Adrenal gland (tissue), 9 donors: ENCODE measurements at regions not wholly inside any gene's neighbourhood (a gene's known extent, or its start where the extent isn't known, plus 50 kb on each side); places are given as distances from the start of the nearest gene placed in this dataset.

ENCODE experiments used
- DNase-seq, 7 donors: peaks; one replicate each; pipeline ENCODE4 v3.0.0-alpha.2; 2019 to 2020
- H3K27ac ChIP-seq, 5 donors: fragments of 200-600 bp; sonication (generic) in 4 of 5; 1 replicate in 3 of 5; 2 replicates in 2 of 5; pipeline versions ENCODE4 v1.5.1 to v1.8.0; 2016 to 2020; ENCODE audit warnings: mild to moderate bottlenecking in 1 of 5
- H3K27me3 ChIP-seq: fragments of 200-600 bp; 2 replicates; pipeline ENCODE4 v1.8.0; 2021
- H3K36me3 ChIP-seq, 2 donors: fragments of 200-600 bp; replicated peaks in 1 of 2; 1 replicate in 1 of 2; 2 replicates in 1 of 2; pipeline versions ENCODE4 v1.5.1 to v1.8.0; 2018 to 2022
- H3K4me1 ChIP-seq, 2 donors: fragments of 200-600 bp; replicated peaks in 1 of 2; 1 replicate in 1 of 2; 2 replicates in 1 of 2; pipeline versions ENCODE4 v1.5.1 to v1.8.0; 2018 to 2021
- H3K4me3 ChIP-seq, 4 donors: fragments of 200-600 bp; sonication (generic) in 3 of 4; one replicate each; pipeline ENCODE4 v1.5.1; 2016 to 2018
- H3K9me3 ChIP-seq, 3 donors: fragments of 200-600 bp; sonication (generic) in 1 of 3; replicated peaks in 1 of 3; 1 replicate in 2 of 3; 2 replicates in 1 of 3; pipeline versions ENCODE4 v1.5.1 to v1.8.0; 2016 to 2021
- CTCF ChIP-seq, 6 experiments: fragments of 450-650 bp in 4 of 6; fragments of 200-600 bp in 2 of 6; sonication (generic) in 1 of 6; IDR thresholded peaks; 1 replicate in 5 of 6; 2 replicates in 1 of 6; pipeline versions ENCODE4 v1.5.1 to v1.8.0; 2016 to 2021; ENCODE audit warnings: antibody characterized with exemption in 6 of 6, mild to moderate bottlenecking in 2 of 6, moderate library complexity in 1 of 6
- POLR2A ChIP-seq, 2 donors: fragments of 450-650 bp; IDR thresholded peaks; one replicate each; pipeline ENCODE4 v1.6.1; 2017; ENCODE audit warnings: antibody characterized with exemption in 2 of 2, mild to moderate bottlenecking in 2 of 2, moderate library complexity in 1 of 2
- WGBS, 4 donors: extraction: QIAGEN DNeasy Blood & Tissue Kit in 2 of 4; methylation state at CpG; one replicate each; pipeline versions ENCODE4 v1.1.5 to v1.1.7; 2013 to 2017; 5-methylcytosine and 5-hydroxymethylcytosine counted together
- intact Hi-C, 2 donors: fragments of 100-400 bp; cut with DNase I; formaldehyde crosslinking; loops; one replicate each; pipeline versions ENCODE4 v1.14.1 to v1.15.0; 2022 to 2023
- donor health status: healthy with polysubstance abuse.
- donor health status: Bipolar disorder and iron deficiency.
- donor health status: DM: yes; HTN: yes; CAD: no.
- donor health status: DM: no; HTN: no; CAD: no.
- donor health status: DM: no; HTN: no; CAD: no.

DNA sequence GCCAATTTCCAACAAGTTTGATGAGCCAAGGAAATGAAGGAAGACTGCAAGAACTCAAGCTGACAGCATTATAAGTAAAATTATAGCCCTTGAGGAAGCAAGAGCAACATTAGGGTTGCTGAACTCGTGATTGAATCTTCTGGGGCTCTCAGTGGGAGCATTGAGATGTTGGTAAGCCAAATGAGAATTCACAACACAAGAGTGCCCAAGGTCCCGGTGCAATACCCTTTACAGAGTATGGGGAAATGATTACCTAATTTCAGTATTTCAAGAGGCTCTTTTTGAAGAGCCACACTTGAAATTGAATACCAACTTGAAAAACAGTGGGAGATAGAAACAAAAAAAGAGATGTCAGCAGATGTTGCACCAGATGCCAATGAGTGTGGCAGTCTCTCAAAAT, 554.5 kb downstream of the STK39 start:
- no peaks in the 10 kb centered on the region for H3K36me3 ChIP-seq
- no peak overlapping the region for H3K27ac ChIP-seq
- no peaks in the 10 kb centered on the region for H3K9me3 ChIP-seq
- 62 to 71% (median 69%) methylated on average over 2 of the region's 2 CpGs for WGBS, 4 donors
- no peak overlapping the region for H3K4me3 ChIP-seq
- TF ChIP-seq CTCF (IDR thresholded peaks at IDR 0.05) (no peak), POLR2A (IDR thresholded peaks at IDR 0.05) (no peak)
- intact Hi-C loops, result no loop called here
- no peak for DNase-seq
- no peaks in the 10 kb centered on the region for H3K27me3 ChIP-seq
- H3K4me1 ChIP-seq, result no peaks in the 10 kb centered on the region

DNA sequence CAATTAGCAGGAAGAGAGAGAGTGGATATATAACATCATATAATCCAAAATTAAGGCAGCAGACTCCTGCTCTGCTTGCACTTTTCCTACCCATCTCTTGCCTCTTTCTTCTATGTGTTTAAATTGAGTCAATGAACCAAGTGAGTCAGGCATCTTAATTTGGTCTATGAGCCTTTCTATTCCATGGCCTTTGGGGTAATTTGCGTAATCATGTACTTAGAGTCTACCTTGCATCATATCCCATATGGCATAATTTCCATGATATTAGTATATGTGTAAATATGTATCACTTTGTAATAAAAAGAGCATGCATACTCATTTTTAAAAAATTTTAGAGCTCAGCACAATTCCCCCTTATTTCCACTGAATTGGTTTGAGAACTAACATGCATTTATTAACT, 555.2 kb downstream of the STK39 start:
- TF ChIP-seq POLR2A (IDR thresholded peaks at IDR 0.05) (no peak), CTCF (IDR thresholded peaks at IDR 0.05) (no peak)
- Histone ChIP-seq H3K9me3 (no peaks in the 10 kb centered on the region), H3K27me3 (no peaks in the 10 kb centered on the region), H3K4me3 (no peak overlapping the region), H3K36me3 (no peaks in the 10 kb centered on the region), H3K27ac (no peak overlapping the region), H3K4me1 (no peaks in the 10 kb centered on the region)
- WGBS, 4 donors, result 91 to 100% (median 96%) methylated on average over 1 of the region's 1 CpG
- intact Hi-C loops, result no loop called here
- DNase-seq, result no peak

GRCh38 chr2:167689444-167689843, 558.0 kb downstream of the STK39 start:
- Histone ChIP-seq H3K27ac (no peak overlapping the region), H3K27me3 (no peaks in the 10 kb centered on the region), H3K9me3 (no peaks in the 10 kb centered on the region), H3K36me3 (no peaks in the 10 kb centered on the region), H3K4me1 (no peaks in the 10 kb centered on the region), H3K4me3 (no peak overlapping the region)
- DNase-seq, result no peak
- WGBS, 4 donors, result 78 to 88% (median 80%) methylated on average over 2 of the region's 2 CpGs
- intact Hi-C loops, result no loop called here
- TF ChIP-seq POLR2A (IDR thresholded peaks at IDR 0.05) (no peak), CTCF (IDR thresholded peaks at IDR 0.05) (no peak)

DNA sequence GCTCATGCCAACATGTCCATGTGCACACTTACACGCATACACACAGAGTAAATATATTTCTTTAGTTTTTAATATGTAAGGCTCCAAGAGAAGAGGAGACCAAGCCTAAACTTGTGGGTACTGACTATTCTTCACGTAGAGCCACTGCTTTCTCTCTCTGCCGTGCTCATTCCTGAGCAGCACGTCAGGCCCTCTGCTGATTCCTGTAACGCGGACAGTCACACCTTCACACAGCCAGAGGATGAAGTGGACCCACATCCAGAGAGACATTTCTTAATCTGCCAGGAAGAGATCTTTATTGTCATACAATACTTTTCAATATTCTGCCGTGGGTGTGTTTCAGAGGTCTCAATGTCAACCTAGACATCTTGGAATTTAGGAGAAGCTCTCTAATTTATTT, 560.7 kb downstream of the STK39 start:
- Histone ChIP-seq H3K36me3 (no peaks in the 10 kb centered on the region), H3K27me3 (no peaks in the 10 kb centered on the region), H3K4me3 (no peak overlapping the region), H3K9me3 (no peaks in the 10 kb centered on the region), H3K27ac (no peak overlapping the region), H3K4me1 (no peaks in the 10 kb centered on the region)
- TF ChIP-seq CTCF (IDR thresholded peaks at IDR 0.05) (no peak), POLR2A (IDR thresholded peaks at IDR 0.05) (no peak)
- intact Hi-C loops, result no loop called here
- no peak for DNase-seq
- WGBS, 4 donors, result 63 to 88% (median 80%) methylated on average over 7 of the region's 7 CpGs
